ENCODE measurements at regions not wholly inside any gene's neighbourhood (a gene's known extent, or its start where the extent isn't known, plus 50 kb on each side); places are given as distances from the start of the nearest gene placed in this dataset.

DNA sequence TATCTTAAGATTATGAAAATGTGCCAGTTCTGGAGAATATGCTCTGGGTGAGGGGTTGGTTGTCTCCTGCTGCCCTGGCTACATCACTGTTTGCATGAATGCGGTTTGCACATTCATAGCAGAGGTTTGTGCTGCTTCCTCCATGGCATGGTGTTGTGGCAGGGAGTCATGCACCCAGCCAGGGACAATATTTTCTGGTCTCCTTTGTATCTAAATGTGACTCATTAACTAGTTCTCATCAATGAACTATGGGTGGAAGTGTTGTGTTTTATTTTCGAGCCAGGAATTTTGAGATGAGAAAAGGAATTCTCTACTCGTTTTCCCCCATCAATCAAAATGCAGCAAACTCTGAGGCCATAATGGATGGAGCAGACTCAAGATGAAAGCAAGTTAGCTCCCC, 527.3 kb downstream of the SNAPC1 start:
- H3K4me3 ChIP-seq = no peak overlapping the region

GRCh38 chr14:62301080-62301479, 538.9 kb downstream of the SNAPC1 start:
- no peak for TF ChIP-seq CTCF (IDR thresholded peaks at IDR 0.05)
- no peaks in the 10 kb centered on the region for H3K9me3 ChIP-seq
- H3K27ac ChIP-seq = no peak overlapping the region
- no peaks in the 10 kb centered on the region for H3K36me3 ChIP-seq
- DNase-seq (ENCODE audit: low spot score) = no peak
- no peak overlapping the region for H3K4me3 ChIP-seq
- peaks cover 0 to 10% of the 10 kb centered on the region in 2 donors for H3K4me1 ChIP-seq
- no peaks in the 10 kb centered on the region for H3K27me3 ChIP-seq

More for the DNA sequence above, 527.3 kb downstream of the SNAPC1 start:
- Histone ChIP-seq H3K27ac (no peak overlapping the region), H3K27me3 (no peaks in the 10 kb centered on the region), H3K36me3 (no peaks in the 10 kb centered on the region), H3K9me3 (no peaks in the 10 kb centered on the region), H3K4me1 (no peaks in the 10 kb centered on the region)
- no peak for TF ChIP-seq CTCF (IDR thresholded peaks at IDR 0.05)
- DNase-seq (ENCODE audit: low spot score) = no peak

DNA sequence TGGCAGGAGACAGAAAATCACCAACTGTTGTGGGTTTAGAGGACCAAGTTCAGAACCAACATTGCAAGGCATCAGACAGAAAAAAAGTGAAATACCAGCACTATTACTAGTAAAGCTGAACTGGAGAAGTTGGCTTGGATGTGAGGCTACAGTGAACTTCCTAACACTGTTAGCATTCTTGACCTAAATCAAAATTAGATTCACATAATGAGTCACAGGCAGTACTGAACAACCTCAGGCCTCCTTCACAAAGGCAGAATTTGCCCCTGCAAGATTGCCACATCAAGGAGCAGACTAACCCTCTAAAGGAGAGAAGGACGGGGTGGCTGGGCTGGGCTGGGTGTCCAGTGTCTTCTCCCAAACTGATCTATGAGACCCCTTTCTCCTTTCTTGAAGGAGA, 539.7 kb downstream of the SNAPC1 start:
- Histone ChIP-seq H3K36me3 (no peaks in the 10 kb centered on the region), H3K27ac (no peak overlapping the region), H3K27me3 (no peaks in the 10 kb centered on the region), H3K9me3 (no peaks in the 10 kb centered on the region), H3K4me1 (peaks cover 0 to 10% of the 10 kb centered on the region in 2 donors), H3K4me3 (no peak overlapping the region)
- no peak for TF ChIP-seq CTCF (IDR thresholded peaks at IDR 0.05)
- DNase-seq (ENCODE audit: low spot score) = no peak

GRCh38 chr14:62303437-62303836, 541.2 kb downstream of the SNAPC1 start:
- no peak overlapping the region for H3K27ac ChIP-seq
- TF ChIP-seq CTCF (IDR thresholded peaks at IDR 0.05) = no peak
- no peak for DNase-seq (ENCODE audit: low spot score)

DNA sequence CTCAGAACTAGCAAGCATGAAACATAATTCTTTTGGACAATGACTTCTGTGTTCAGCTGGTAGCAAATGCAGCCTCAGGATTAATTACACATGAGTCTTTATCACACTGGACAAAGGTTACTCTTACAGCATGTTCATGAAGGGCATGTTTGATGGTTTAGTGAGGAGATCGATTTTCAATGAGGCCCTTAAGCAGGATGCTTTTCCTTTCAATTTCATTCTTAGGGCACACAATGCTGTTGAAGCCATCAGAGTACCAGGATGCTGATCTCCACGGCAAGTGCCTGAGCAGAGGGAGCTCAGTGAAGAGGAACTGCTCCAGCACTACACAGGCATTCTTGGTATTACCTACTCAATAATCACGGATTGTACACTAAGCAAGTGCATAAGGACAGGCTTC, 542.0 kb downstream of the SNAPC1 start:
- Histone ChIP-seq H3K9me3 (no peaks in the 10 kb centered on the region), H3K27ac (no peak overlapping the region), H3K36me3 (no peaks in the 10 kb centered on the region), H3K4me3 (no peak overlapping the region), H3K27me3 (no peaks in the 10 kb centered on the region), H3K4me1 (peaks cover 0 to 10% of the 10 kb centered on the region in 2 donors)
- DNase-seq (ENCODE audit: low spot score) = no peak
- TF ChIP-seq CTCF (IDR thresholded peaks at IDR 0.05) = no peak

More at GRCh38 chr14:62303437-62303836, 541.2 kb downstream of the SNAPC1 start:
- no peaks in the 10 kb centered on the region for H3K27me3 ChIP-seq
- H3K4me3 ChIP-seq = no peak overlapping the region
- H3K36me3 ChIP-seq = no peaks in the 10 kb centered on the region
- H3K9me3 ChIP-seq = no peaks in the 10 kb centered on the region
- H3K4me1 ChIP-seq = peaks cover 0 to 10% of the 10 kb centered on the region in 2 donors

DNA sequence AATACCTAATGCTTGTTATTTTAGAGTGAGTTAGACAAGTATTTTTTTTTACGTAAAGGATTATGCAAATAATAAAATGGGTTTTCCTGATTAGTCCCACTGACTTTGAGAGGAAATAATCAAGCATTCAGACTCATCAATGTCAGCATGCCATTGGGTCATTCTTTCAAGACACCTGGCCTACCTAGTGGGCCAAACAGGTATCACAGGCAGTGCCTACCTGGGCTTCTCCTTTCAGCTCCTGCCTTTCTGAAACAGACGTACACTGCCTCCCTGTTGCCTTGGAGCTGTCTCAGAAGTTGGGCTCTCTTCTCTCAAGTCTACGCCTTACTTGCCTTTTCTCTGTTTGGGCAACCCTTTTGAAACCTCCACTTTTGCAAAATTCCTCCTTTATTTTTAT, 545.6 kb downstream of the SNAPC1 start:
- TF ChIP-seq CTCF (IDR thresholded peaks at IDR 0.05) = no peak
- Histone ChIP-seq H3K4me3 (no peak overlapping the region), H3K36me3 (no peaks in the 10 kb centered on the region), H3K4me1 (no peaks in the 10 kb centered on the region), H3K9me3 (no peaks in the 10 kb centered on the region), H3K27ac (no peak overlapping the region), H3K27me3 (no peaks in the 10 kb centered on the region)
- no peak for DNase-seq (ENCODE audit: low spot score)
